NCI-H2196 (cell line): ENCODE measurements at regions not wholly inside any gene's neighbourhood (a gene's known extent, or its start where the extent isn't known, plus 50 kb on each side); places are given as distances from the start of the nearest gene placed in this dataset.

ENCODE experiments used
- DNase-seq: peaks from one replicate; lab custom pipeline; 2025; ENCODE audit not compliant: unreplicated experiment; lab: John Stamatoyannopoulos, UW

GRCh38 chr7:15867441-15867840 lies 181.0 kb upstream of the MEOX2 start:
- no peak for DNase-seq

GRCh38 chr7:15866753-15867152 lies 180.3 kb upstream of the MEOX2 start:
- DNase-seq, result no peak

DNA sequence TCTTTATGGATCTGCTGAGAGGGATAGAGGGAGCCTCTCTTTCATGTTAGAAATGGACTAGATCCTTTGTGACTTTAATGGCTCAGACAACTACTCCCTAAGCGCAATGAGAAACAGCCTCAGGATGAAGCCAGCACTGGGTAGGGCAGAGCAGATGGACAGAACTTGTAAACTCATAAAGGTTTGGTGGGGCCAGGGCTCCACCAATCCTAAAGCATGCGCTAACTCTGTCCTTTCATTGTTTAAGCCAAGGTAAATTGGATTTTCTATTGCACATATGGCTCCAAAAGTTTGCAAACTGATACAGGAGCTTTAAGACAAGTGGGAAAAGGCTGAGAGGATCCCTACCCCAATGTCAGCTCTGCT lies 178.1 kb upstream of the MEOX2 start:
- DNase-seq, result no peak

DNA sequence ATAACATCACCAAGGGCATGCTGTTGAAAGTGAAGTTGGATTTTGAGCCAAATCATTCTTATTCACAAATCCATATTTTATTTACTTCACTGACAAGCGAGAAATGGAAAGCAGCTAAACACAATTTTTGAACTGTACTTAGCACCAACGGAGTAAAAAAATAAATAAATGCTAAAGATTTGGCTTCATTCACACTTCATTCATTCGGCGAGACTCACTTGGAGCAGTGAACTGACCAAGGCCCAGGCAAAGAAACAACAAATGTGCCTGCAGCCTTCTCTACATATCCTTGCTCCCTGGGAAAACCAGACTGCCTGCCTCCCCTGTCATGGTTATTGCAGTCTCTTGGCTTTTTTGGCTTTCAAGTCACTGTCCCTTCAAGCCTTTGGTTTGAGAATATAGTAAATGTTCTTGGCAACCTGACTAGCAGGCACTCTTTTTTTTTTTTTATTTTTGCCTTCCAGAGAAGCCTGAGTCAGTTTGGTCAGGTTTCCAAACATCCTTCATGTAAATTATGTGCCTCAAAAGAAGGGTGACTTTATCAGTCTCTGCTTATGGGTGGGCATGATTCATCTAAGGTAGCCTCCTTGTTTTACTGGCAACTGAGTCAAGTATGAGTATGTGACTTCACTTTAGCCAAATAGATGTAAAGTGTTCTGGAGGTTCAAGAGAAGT lies 177.6 kb upstream of the MEOX2 start:
- no peak for DNase-seq

GRCh38 chr7:15862781-15863165 lies 176.3 kb upstream of the MEOX2 start:
- no peak for DNase-seq

DNA sequence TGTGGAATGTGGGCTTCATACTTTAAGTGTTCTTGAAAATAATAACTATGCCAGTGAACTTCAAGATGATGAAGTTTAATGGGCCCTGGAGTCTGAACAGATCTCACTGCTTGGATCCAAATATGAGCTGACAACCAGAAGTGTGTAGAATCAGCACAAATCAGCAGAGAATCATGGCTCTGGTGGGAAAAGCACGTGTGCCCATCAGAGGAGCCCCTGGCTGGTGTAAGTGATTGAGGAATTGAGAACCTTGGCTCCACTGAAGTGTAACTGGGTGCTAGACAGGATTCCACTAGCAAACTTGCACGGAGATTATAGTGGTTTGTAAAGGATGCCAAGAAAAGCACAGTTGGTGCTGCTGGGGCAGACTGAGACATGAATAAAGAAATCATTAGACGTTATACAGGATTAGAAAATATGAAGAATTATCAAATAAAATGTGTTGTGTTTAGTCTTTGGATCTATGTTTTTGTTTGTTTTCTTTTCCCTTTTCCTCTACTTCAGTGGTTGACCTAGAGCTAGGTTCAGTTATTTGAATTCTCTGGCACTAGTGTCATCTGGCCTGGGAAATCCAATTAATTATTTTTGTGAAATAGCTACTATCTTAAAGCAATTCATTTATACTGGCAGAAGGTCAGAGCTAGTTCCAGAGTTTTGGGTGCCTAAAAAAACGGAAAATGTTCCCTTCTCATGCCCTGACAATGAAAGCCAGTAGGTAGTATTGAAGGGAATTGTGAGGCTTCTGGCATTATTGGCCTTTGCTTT lies 175.7 kb upstream of the MEOX2 start:
- no peak for DNase-seq

- no peak for DNase-seq
Observed at GRCh38 chr7:15860264-15860949, 173.9 kb upstream of the MEOX2 start.

DNA sequence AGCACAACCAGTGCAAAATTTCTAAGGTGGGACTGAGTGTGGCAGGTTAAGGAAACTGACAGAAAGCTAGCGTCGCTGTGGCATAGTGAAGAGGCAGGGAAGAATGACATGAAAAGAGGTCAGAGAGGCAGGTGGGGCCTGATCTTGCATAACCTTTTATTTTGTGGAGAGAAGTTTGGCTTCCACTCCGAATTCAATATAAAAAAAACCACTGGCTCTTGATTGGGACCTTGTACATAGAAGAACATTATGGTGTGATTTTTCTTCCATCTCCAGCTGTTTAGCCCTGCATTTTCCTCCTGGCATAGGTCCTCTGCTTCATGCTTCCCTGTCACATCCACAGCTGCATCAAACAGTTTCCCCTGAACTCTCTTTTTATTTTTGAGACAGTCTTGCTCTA lies 170.5 kb upstream of the MEOX2 start:
- no peak for DNase-seq

- no peak for DNase-seq
Observed at GRCh38 chr7:15856311-15856710, 169.8 kb upstream of the MEOX2 start.

DNA sequence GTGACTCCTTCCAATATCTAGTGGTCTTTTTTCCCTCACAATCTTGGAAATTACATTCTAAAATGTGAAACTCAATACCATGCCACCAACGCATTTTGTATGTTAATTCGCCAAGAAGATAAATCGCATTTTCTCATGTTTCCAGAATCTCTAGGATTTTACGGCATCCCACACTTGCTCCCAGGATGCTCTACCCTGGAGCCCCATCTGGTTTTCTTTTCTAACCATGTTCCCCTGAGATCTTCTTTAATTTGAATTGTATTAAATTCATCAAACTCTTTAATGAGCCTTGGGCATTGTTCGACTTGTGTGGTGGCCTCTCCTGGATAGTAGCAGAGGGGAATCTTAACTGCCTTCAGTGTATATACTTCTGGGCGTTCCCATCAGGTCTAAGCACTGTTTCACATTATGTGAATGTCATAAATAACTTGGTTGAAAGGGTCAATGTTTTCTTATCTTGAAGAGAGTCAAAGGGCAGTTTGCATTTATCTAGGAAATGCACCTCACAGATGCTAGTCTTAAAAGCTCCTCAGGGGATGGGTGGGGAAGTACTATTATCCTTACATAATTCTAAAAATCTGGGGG lies 169.1 kb upstream of the MEOX2 start:
- no peak for DNase-seq

DNA sequence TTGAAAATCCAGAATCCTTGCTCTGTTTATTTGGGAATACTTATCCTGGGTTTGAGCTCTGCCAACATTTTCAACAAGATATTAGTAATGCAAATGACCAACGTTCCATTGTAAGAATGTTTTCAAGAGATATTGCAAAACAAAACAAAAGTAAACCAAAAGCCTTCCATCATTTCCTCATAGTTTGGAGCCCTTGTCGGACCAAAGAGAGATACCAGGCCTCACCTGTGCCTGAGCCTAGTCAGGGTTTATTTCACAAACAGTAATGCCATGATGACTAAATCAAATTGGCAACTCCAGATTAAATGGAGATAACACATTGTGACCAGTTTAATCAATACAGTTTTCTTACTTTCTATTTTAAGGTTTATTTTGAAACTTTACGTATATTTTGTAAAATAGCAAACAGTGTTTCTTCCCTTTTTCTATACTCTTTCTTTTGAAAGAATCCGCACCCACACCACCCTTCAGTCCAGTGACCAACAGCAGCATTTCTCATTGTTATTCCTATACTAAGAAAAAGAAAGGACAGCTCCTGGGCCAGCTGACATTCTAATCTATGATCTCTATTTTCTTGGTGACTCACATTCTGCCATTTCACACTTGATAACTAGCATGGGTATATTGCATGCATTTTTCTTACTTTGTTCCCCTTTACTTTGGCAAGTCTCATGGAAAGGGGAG lies 168.5 kb upstream of the MEOX2 start:
- no peak for DNase-seq

DNA sequence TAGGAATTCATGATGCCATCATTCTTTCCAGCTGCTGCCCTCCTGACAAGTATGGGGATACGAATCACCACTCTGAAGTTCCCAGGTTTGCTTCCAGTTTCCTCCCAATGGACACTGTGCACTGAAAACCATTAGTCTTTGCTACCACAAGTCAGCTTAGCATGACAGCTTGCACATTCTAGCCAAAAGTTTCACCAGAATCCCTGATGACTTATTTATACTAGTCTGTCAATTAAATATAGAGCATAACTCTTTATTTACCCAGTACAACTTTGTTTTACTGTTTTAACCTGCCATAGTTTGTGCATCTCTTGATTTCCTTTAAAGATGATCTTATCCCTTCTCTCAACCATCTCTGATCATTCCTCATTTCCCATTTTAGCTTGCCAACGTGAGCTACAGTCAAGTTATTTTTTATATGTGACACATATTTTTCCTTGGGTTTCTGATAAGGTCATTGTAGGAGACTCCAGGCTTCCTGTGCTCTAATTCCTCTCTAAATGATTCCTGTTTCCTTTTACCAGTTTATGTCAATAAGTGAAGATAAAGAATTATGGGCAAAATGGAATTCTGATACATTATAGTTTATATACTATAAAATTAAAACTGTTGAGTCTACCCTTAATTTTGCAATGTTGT lies 167.5 kb upstream of the MEOX2 start:
- no peak for DNase-seq

DNA sequence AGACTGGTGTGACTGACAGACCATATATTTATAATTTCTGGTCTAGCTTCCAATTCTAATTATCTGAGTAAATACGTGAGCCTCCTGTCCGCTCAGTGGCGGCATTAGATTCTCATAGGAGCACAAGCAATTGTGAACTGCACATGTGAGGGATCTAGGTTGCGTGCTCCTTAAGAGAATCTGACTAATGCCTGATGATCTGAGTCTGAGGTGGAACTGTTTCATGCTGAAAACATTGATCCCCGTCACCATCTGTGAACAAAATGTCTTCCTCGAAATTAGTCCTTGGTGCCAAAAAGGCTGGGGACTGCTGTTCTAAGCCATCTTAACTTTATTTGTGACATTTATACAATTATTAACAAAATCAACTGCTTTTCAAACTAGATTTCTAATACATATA lies 164.7 kb upstream of the MEOX2 start:
- no peak for DNase-seq

GRCh38 chr7:15848901-15849300 lies 162.4 kb upstream of the MEOX2 start:
- no peak for DNase-seq

GRCh38 chr7:15848362-15848761 lies 161.9 kb upstream of the MEOX2 start:
- no peak for DNase-seq

- no peak for DNase-seq
Observed at GRCh38 chr7:15845868-15846267, 159.4 kb upstream of the MEOX2 start.

DNA sequence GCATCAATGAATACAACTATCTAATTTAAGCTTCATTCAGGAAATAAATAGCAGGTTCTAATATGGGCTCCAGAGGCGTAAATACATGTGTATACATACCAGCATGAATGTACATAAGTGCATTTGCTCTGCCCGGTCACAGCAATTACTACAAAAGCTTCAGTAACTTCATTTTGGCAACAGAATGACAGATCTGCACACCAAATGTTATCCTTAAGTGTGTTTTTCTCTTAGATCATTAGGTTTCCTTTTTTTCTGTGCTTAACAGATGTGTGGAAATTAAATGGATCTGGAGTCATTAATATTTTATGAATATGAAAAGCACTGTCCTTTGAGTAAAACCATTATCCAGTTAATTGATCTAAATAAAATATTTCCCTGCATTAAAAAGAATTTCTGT lies 159.0 kb upstream of the MEOX2 start:
- DNase-seq, result no peak

- DNase-seq, result no peak
Observed at GRCh38 chr7:15839416-15840100, 153.1 kb upstream of the MEOX2 start.

GRCh38 chr7:15838265-15838664 lies 151.8 kb upstream of the MEOX2 start:
- no peak for DNase-seq

DNA sequence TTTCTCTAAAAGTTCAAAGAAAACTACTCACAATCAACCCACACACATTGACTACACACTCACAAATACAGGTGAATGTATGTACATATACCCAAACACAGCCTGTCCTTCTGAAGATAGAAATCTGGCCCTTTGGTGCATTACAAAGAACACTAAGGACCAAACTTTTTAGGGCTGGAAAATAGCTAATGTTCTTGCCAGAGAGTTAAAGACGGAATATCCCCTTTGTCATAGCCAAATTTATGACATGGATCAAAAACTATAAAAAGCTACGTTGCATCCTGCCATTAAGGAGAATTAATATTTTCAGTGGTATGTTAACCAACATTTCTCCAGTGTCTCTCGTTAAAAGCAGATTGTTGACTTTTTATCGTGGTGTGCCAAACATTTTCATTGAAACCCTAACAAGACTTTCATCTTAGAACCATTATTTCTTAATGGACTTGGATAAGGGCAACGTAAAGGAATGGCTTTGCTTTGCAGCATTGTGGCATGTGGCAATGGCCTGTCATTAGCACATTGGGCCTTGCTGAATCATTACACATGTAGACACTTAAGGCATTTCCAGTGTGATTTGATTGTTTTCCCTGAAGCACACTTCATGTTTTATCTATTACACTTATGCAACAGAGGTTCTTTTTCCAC lies 150.9 kb upstream of the MEOX2 start:
- DNase-seq, result no peak
